CD4-positive, alpha-beta T cell treated with Interleukin-17A for 4 hours (primary cell): ENCODE measurements at regions not wholly inside any gene's neighbourhood (a gene's known extent, or its start where the extent isn't known, plus 50 kb on each side); places are given as distances from the start of the nearest gene placed in this dataset.

Experiments
- DNase-seq: peaks from one replicate; pipeline ENCODE4 v3.0.0-alpha.2; 2020; ENCODE audit warnings: mixed read lengths

GRCh38 chr18:73918816-73919215, 228.8 kb downstream of the FBXO15 start:
- DNase-seq, result no peak

GRCh38 chr18:73917046-73917445, 230.6 kb downstream of the FBXO15 start:
- no peak for DNase-seq

DNA sequence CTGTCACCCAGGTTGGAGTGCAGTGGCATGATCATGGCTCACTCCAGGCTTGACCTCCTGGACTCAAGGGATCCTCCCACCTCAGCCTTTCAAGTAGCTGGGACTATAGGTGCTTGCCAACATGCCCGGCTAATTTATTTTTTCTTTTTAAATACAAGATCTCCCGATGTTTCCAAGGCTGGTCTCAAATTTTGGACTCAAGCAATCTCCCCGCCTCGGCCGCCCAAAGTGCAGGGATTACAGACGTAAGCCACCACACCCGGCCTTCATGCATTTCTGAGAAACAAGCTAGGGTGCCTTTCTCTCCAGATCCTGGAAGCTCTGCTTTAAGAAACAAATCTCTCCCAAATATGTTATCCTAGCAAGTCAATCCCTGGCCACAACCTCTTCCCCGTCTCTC, 234.1 kb downstream of the FBXO15 start:
- no peak for DNase-seq

- no peak for DNase-seq
Measured at GRCh38 chr18:73908323-73908722, 239.3 kb downstream of the FBXO15 start.

DNA sequence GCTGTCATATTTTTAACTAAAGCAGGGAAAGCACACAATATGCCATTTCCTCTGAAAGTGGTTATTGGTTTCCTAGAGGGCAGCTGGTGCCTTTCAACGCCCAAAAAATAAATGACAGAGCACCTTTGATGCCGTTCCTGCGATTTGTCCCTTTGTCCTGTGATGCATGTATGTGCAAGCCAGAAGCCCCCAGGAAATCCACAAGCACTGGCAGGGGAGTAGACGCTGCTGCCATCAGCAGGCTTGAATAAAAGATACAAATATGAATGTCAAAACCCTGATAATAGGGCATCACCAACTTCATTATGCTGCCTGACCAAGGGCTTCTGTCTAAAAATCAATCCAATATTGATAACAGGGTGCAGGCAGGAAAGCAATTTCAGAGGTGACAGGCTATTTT, 246.1 kb downstream of the FBXO15 start:
- DNase-seq, result no peak

- DNase-seq, result no peak
Measured at GRCh38 chr18:73901151-73901550, 246.5 kb downstream of the FBXO15 start.

DNA sequence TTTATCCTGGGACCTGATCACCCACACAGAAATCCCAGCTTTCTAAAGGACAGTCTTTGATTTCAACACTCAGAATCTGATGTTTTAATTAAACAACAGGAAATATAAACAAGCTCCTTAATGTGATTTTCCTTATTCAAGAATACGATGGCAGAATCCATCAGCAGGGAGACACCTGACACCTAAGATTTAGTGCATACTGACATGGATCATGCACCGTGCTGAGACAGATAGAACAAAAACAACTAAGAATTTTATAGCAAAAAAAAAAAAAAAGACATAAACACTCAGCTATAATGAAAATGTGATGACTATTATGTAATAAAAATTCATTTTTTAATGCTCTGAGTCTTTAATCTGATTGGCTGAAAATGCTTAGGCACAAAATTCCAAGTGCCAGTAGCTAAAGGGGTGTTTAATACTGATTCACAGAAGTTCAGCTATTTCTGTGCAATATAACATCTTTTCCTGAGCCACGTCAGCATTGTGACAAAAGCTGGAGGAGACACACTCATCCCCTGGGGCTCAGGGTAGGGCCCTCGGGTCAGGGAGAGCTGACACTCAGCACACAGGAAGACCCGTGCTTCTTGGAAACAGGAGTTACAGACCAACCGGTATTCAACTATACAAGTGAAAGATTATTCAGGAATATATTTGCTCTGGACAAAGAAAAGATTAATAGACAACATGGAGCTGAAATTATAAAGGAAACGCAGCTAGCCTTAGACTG, 247.4 kb downstream of the FBXO15 start:
- no peak for DNase-seq

DNA sequence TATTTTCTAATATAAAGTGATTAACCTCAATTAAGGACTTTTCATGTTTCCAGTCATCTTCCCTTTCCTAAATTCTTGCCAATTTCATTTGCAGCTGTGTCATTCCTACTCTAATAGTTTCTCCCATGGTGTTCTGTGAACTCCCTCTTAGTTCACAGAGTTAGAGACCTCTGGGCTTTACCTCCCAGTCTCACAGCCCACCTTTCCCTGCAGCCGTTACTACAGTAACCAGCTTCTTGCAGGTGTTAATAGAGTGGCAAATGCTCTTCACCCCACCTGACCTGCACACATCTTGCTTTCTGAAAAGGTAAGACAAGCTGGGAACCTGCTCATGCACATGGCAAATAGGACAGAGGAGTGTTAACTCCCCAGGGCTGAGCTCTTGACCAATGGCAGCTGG, 250.1 kb downstream of the FBXO15 start:
- no peak for DNase-seq

- no peak for DNase-seq
Measured at GRCh38 chr18:73896685-73897084, 250.9 kb downstream of the FBXO15 start.

DNA sequence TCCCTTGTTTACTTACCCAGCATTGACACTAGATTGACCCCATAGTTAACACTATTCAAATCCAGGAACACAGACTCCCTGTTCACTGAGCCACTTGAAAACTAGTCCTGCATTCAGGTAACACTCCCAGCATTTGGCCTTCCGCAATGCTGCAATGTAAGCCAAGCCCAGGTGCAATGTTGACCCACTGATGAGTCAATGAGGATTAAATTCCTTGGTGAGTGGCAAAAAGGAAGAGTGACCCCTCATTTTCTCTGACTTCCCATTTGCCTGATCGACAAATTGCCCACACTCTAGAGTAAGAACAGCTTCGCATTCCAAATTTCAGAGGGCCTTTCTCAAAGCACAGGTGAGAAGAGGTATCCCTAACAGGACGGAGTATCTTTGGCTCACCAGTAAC, 251.9 kb downstream of the FBXO15 start:
- DNase-seq, result no peak

DNA sequence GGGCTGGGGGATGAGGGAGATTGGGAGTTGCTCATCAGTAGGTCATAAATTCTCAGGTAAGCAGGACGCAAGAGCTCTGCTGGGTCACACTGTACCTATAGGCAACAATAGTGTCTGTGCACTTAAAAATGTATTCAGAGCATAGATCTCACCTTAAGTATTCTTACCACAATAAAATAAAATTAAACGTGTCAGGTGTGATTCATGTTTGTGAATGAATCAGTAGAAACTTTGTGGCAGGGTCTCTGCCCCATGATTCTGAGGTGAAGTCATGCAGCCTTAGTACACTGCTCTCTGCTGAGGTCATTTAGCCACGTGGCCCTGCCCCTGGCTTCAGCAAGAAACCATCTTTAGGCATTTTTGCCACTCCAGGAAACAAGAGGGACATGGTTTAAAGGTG, 253.8 kb downstream of the FBXO15 start:
- no peak for DNase-seq

DNA sequence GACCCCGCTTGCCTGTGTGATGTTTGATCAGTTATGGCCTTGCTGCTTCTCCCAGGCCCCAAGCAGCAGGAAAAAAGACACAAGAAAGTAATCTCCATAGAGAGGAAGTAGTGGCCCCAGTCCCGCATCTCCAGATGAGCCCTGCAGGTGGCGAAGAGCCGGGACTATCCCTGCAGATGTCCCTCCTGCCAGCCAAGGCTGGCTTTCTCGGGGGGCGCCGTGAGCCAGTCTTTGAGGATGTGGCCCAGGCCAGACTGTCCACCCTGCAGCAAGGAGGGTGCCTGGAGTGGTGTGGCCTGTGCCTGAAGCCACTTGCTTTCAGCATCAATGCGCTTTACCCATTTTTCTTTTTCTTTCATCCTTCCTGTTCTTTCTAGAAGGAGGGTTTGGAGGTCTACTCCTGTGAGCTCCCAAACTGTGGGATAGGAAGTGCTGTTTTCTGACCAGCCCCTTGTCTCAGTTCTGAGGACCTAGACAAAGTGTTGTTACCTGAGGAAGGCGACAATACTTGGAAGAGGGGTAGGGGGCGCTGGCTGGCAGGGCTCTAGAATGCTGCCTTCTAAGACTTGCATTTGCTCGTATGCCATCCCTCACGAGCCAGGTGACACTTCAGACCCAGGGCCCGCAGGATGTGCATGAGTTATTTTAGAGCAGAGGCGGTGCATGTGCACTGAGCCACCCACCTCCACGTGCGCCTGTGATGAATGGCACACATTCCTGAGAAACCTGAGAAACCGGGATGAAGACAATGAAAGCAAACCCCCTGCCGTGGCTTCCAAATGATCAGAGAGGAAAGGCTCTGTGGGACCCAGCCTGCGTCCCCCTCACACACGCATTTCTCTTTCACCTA, 255.8 kb downstream of the FBXO15 start:
- no peak for DNase-seq

- DNase-seq, result no peak
Measured at GRCh38 chr18:73888565-73888964, 259.1 kb downstream of the FBXO15 start.

DNA sequence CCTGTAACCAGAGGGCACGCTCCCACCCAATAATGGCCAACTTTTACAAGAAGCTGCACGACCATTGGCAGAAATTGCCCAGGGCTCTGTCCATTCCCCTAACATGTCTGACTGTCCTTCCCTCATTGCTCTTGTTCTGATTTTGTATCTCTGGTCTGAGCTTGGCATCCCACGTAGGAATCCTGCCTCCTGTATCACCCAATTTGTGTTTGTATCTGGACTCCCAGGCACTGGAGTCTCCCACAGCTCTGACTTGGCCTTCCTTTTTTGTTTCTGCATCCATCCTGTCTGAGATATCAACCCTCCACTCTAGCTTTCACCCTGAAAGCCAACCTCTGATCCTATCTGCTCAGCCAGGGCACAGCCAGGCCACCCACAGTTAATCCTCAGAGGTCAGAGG, 259.8 kb downstream of the FBXO15 start:
- no peak for DNase-seq

DNA sequence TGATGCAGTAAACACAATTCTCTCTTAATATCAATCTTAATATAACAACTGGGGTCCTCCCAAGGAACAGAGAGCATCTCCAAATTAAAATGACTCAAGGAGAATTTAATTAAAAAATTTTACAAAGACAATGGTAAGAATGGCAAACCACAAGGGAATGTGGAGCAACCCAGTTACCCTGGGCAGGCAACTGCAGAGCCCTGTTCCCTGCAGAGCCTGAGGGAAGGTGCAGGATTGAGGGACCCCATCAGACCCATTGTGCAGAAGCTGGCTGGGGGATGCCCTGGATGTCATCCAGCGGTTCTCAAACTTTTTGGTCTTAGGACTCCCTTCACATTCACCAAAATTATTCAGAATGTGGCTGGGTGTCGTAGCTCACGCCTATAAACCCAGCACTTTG, 262.8 kb downstream of the FBXO15 start:
- no peak for DNase-seq

DNA sequence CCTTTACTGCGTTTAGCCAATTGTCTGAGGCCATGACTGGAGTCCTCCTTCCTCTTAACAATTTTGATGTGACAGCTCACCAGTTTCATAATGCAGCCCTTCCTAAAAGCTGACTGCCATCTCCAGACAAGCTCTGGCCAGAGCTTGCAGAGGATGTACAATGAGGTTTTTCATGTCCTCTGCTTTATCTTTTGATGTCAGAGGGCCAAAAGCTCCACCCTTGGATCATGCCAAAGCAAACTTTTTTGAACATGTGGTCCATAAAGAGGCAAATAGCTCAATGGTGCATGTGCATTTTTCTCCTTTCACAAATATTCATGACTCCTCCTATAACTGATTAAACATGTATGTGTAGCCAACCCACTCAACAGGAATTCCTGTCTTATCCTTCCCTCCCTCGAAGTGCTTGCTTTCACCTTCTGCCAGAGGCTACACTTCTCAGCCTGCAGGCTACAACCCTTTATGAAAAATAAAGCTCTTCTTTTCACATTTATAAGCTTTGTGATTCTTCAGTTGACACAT, 266.2 kb downstream of the FBXO15 start:
- no peak for DNase-seq

GRCh38 chr18:73880387-73880786, 267.2 kb downstream of the FBXO15 start:
- no peak for DNase-seq

- no peak for DNase-seq
Measured at GRCh38 chr18:73879766-73880165, 267.9 kb downstream of the FBXO15 start.

GRCh38 chr18:73879328-73879727, 268.3 kb downstream of the FBXO15 start:
- DNase-seq, result no peak

DNA sequence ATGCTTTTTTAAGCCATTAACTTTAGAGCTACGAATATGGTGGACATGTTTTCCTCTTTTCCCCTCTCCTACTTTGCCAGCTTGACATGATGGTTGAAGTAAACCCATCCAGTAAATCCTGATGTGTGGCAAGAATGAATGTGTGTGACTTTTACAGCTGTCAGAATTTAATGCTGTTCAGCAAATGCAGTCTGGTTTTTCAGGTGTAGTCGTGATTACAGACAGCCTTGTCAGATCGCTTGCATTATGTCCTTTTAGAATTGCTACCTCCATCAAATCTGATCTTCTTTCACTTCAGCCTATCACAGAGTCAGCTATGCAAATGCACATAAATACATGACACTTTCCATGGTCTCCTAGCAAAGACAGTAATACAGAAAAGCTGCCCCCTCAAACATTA, 278.5 kb downstream of the FBXO15 start:
- DNase-seq, result no peak

- no peak for DNase-seq
Measured at GRCh38 chr18:73861771-73862170, 285.9 kb downstream of the FBXO15 start.

GRCh38 chr18:73859837-73860397, 287.7 kb downstream of the FBXO15 start:
- DNase-seq, result no peak

- no peak for DNase-seq
Measured at GRCh38 chr18:73852789-73853549, 294.7 kb downstream of the FBXO15 start.
